Breast epithelium (tissue), 3 donors: ENCODE measurements at regions not wholly inside any gene's neighbourhood (a gene's known extent, or its start where the extent isn't known, plus 50 kb on each side); places are given as distances from the start of the nearest gene placed in this dataset.

Source experiments
- POLR2A ChIP-seq: fragments of 450-650 bp; IDR thresholded peaks from one replicate; pipeline ENCODE4 v1.6.1; 2016; ENCODE audit warnings: antibody characterized with exemption, mild to moderate bottlenecking, moderate library complexity
- POLR2AphosphoS5 ChIP-seq, 3 donors: sonication (generic); formaldehyde crosslinking; IDR thresholded peaks; one replicate each; pipeline ENCODE4 v1.6.1; 2017; ENCODE audit warnings: antibody characterized with exemption in 3 of 3
- TF ChIP-seq, protein P1 (sequence below), 3 donors: fragments of 450-650 bp; IDR thresholded peaks; one replicate each; pipeline ENCODE4 v1.5.1; 2016 to 2017; ENCODE audit warnings: antibody characterized with exemption in 3 of 3, mild to moderate bottlenecking in 3 of 3, moderate library complexity in 3 of 3

DNA sequence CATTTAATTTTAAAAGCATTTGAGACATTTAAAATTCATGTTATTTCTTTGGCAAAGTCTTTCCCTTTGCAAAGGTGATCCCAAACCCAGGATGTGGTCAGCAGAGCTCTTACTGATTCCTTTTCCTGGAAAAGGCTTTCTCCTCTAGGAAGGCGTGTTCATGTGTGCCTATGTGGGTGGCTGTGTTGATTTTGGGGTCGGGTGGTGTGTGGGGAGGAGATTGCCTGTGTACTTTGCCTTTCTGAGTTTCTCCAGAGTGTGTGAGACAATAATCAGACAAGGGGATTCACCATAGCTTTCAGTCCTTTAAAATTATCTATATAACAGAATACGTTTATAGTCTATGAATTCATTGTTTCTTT is 173.2 kb downstream of the SOCS6 start:
- TF ChIP-seq, protein P1, sequence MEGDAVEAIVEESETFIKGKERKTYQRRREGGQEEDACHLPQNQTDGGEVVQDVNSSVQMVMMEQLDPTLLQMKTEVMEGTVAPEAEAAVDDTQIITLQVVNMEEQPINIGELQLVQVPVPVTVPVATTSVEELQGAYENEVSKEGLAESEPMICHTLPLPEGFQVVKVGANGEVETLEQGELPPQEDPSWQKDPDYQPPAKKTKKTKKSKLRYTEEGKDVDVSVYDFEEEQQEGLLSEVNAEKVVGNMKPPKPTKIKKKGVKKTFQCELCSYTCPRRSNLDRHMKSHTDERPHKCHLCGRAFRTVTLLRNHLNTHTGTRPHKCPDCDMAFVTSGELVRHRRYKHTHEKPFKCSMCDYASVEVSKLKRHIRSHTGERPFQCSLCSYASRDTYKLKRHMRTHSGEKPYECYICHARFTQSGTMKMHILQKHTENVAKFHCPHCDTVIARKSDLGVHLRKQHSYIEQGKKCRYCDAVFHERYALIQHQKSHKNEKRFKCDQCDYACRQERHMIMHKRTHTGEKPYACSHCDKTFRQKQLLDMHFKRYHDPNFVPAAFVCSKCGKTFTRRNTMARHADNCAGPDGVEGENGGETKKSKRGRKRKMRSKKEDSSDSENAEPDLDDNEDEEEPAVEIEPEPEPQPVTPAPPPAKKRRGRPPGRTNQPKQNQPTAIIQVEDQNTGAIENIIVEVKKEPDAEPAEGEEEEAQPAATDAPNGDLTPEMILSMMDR (IDR thresholded peaks at IDR 0.05) = no peak
- TF ChIP-seq POLR2A = no peak
- TF ChIP-seq POLR2AphosphoS5 (IDR thresholded peaks at IDR 0.05) = no peak
